MM.1S (cell line): ENCODE measurements at regions not wholly inside any gene's neighbourhood (a gene's known extent, or its start where the extent isn't known, plus 50 kb on each side); places are given as distances from the start of the nearest gene placed in this dataset.

Experiments
- CTCF ChIP-seq: fragments of 300-600 bp; sonication (generic); IDR thresholded peaks from 2 replicates; pipeline ENCODE4 v1.5.1; 2016; ENCODE audit warnings: antibody characterized with exemption, low read length, mixed read lengths
- EZH2phosphoT487 ChIP-seq: fragments of 300-600 bp; sonication (generic); IDR thresholded peaks from 2 replicates; pipeline ENCODE4 v1.6.1; 2018; ENCODE audit warnings: antibody characterized with exemption, low read length

GRCh38 chr10:21181451-21181850 is 284.3 kb upstream of the NEBL start:
- no peak for TF ChIP-seq CTCF
- TF ChIP-seq EZH2phosphoT487 = no peak
